CD4-positive, CD25-positive, alpha-beta regulatory T cell (primary cell): ENCODE measurements at regions not wholly inside any gene's neighbourhood (a gene's known extent, or its start where the extent isn't known, plus 50 kb on each side); places are given as distances from the start of the nearest gene placed in this dataset.
"Not testable (repeated sequence)": the region's sequence is repeated elsewhere in the genome, so short reads cannot be mapped to it uniquely, and the experiment has no call there.

ENCODE experiments used
- ATAC-seq, 2 donors: fragments of 150-1000 bp; cut with Tn5 transposase; one replicate each; pipeline ENCODE4 v1.10.0; 2021; ENCODE audit warnings: low read depth in 2 of 2, moderate number of reproducible peaks in 2 of 2, moderate library complexity in 1 of 2
- DNase-seq, 3 donors: peaks; one replicate each; pipeline versions ENCODE4 v3.0.0 to v3.0.0-alpha.2; 2012 to 2022; ENCODE audit warnings: mixed read lengths in 1 of 3
- H3K27ac ChIP-seq: one replicate; pipeline ENCODE4 v1.7.0; 2013; ENCODE audit warnings: mild to moderate bottlenecking, low read length; ENCODE audit not compliant: insufficient read depth, poor library complexity, severe bottlenecking
- H3K27me3 ChIP-seq: one replicate; pipeline ENCODE4 v1.7.0; 2013; ENCODE audit warnings: low read length; ENCODE audit not compliant: control insufficient read depth, insufficient read depth
- H3K36me3 ChIP-seq: one replicate; pipeline ENCODE4 v1.7.0; 2013; ENCODE audit warnings: mild to moderate bottlenecking, low read length, moderate library complexity; ENCODE audit not compliant: control insufficient read depth, insufficient read depth
- H3K4me1 ChIP-seq: 2 replicates; pipeline ENCODE4 v1.7.0; 2013; ENCODE audit warnings: mild to moderate bottlenecking, low read length; ENCODE audit not compliant: insufficient read depth, control insufficient read depth, poor library complexity, severe bottlenecking
- H3K4me3 ChIP-seq: one replicate; pipeline ENCODE4 v1.7.0; 2013; ENCODE audit warnings: low read depth, mild to moderate bottlenecking, low read length, moderate library complexity
- H3K9me3 ChIP-seq, 2 experiments: 1 replicate in 1 of 2; 2 replicates in 1 of 2; pipeline ENCODE4 v1.7.0; 2013; ENCODE audit warnings: low read length in 2 of 2, mild to moderate bottlenecking in 1 of 2, moderate library complexity in 1 of 2; ENCODE audit not compliant: control insufficient read depth in 2 of 2
- H3K27ac Mint-ChIP-seq, 3 donors: one replicate each; pipeline ENCODE4 v1.8.0; 2020 to 2022; ENCODE audit warnings: mild to moderate bottlenecking in 3 of 3, mixed read lengths in 3 of 3, moderate library complexity in 2 of 3
- H3K27me3 Mint-ChIP-seq: one replicate; pipeline ENCODE4 v1.8.0; 2022; ENCODE audit warnings: mild to moderate bottlenecking, mixed read lengths
- H3K36me3 Mint-ChIP-seq: one replicate; pipeline ENCODE4 v1.8.0; 2020; ENCODE audit warnings: mixed read lengths
- H3K4me1 Mint-ChIP-seq, 4 donors: one replicate each; pipeline ENCODE4 v1.8.0; 2020 to 2022; ENCODE audit warnings: mixed read lengths in 4 of 4, mild to moderate bottlenecking in 1 of 4
- H3K4me3 Mint-ChIP-seq, 4 donors: one replicate each; pipeline ENCODE4 v1.8.0; 2020 to 2022; ENCODE audit warnings: mild to moderate bottlenecking in 4 of 4, mixed read lengths in 4 of 4, moderate library complexity in 3 of 4
- H3K9me3 Mint-ChIP-seq, 7 donors: one replicate each; pipeline ENCODE4 v1.8.0; 2020 to 2022; ENCODE audit warnings: mixed read lengths in 7 of 7, mild to moderate bottlenecking in 3 of 7, moderate library complexity in 2 of 7

GRCh38 chr9:107774099-107774498 lies 284.5 kb upstream of the KLF4 start:
- H3K4me1 Mint-ChIP-seq, H3K27me3 Mint-ChIP-seq, H3K4me3 Mint-ChIP-seq, H3K27me3 ChIP-seq, H3K36me3 Mint-ChIP-seq, H3K4me3 ChIP-seq, H3K9me3 ChIP-seq, H3K27ac Mint-ChIP-seq, H3K27ac ChIP-seq, DNase-seq, ATAC-seq, H3K4me1 ChIP-seq, H3K36me3 ChIP-seq: not testable (repeated sequence)
- peaks cover 0 to 10% (median 2%) of the 10 kb centered on the region in 7 donors for H3K9me3 Mint-ChIP-seq

GRCh38 chr9:107772988-107773387 lies 283.4 kb upstream of the KLF4 start:
- Histone ChIP-seq H3K4me3 (no peak overlapping the region), H3K9me3 (no peaks in the 10 kb centered on the region), H3K27ac (no peak overlapping the region), H3K36me3 (no peaks in the 10 kb centered on the region), H3K27me3 (no peaks in the 10 kb centered on the region), H3K4me1 (no peaks in the 10 kb centered on the region)
- Mint-ChIP-seq H3K9me3 (peaks cover 0 to 10% (median 2%) of the 10 kb centered on the region in 7 donors), H3K36me3 (no peaks in the 10 kb centered on the region), H3K4me1 (no peaks in the 10 kb centered on the region), H3K27me3 (no peaks in the 10 kb centered on the region), H3K27ac (no peak overlapping the region), H3K4me3 (no peak overlapping the region)
- ATAC-seq (no peak), DNase-seq (no peak)

DNA sequence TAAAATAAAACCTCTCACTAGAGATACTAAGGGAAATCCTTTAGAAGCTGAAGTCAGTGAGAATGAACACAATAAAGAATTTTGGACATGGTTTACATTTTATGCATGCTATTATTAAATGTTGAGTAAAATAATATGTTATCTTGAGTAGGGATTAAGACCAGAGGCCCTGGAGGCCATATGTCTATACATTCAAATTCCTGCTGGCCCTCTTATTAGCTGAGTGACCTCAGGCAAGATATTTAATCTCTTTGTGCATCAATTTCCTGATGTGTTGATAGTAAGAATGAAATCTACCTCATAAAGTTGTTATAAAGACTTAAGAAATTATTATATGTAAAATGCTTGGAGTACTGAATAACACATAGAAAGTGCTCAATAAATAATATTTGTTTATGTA lies 281.1 kb upstream of the KLF4 start:
- no peaks in the 10 kb centered on the region for H3K4me1 ChIP-seq
- H3K27ac ChIP-seq: no peak overlapping the region
- no peak overlapping the region for H3K4me3 Mint-ChIP-seq
- DNase-seq (no peak), ATAC-seq (no peak)
- H3K36me3 Mint-ChIP-seq: no peaks in the 10 kb centered on the region
- H3K4me1 Mint-ChIP-seq: no peaks in the 10 kb centered on the region
- no peak overlapping the region for H3K4me3 ChIP-seq
- no peaks in the 10 kb centered on the region for H3K36me3 ChIP-seq
- H3K27ac Mint-ChIP-seq: no peak overlapping the region
- H3K9me3 Mint-ChIP-seq: peaks cover 0 to 10% (median 2%) of the 10 kb centered on the region in 7 donors
- no peaks in the 10 kb centered on the region for H3K9me3 ChIP-seq
- H3K27me3 Mint-ChIP-seq: no peaks in the 10 kb centered on the region
- H3K27me3 ChIP-seq: no peaks in the 10 kb centered on the region

GRCh38 chr9:107768224-107768623 lies 278.7 kb upstream of the KLF4 start:
- Mint-ChIP-seq H3K27me3 (no peaks in the 10 kb centered on the region), H3K9me3 (peaks cover 0 to 8% (median 6%) of the 10 kb centered on the region in 7 donors), H3K4me3 (no peak overlapping the region), H3K4me1 (no peaks in the 10 kb centered on the region), H3K36me3 (no peaks in the 10 kb centered on the region), H3K27ac (no peak overlapping the region)
- no peaks in the 10 kb centered on the region for H3K4me1 ChIP-seq
- no peaks in the 10 kb centered on the region for H3K9me3 ChIP-seq
- no peaks in the 10 kb centered on the region for H3K27me3 ChIP-seq
- no peaks in the 10 kb centered on the region for H3K36me3 ChIP-seq
- ATAC-seq (no peak), DNase-seq (no peak)
- no peak overlapping the region for H3K4me3 ChIP-seq
- H3K27ac ChIP-seq: no peak overlapping the region

GRCh38 chr9:107767711-107768110 lies 278.1 kb upstream of the KLF4 start:
- H3K4me3 Mint-ChIP-seq: no peak overlapping the region
- no peak overlapping the region for H3K4me3 ChIP-seq

DNA sequence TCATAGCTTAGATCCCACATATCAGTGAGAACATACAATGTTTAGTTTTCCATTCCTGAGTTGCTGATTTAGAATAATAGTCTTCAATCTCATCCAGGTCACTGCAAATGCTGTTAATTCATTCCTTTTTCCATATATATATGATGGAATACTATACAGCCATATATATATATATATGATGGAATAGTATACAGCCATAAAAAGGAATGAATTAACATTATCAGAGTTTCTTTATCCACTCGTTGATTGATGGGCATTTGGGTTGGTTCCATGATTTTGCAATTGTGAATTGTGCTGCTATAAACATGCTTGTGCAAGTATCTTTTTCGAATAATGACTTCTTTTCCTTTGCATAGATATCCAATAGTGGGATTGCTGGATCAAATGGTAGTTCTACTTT lies 273.9 kb upstream of the KLF4 start:
- not testable (repeated sequence) for H3K27ac Mint-ChIP-seq, H3K4me1 Mint-ChIP-seq, H3K27ac ChIP-seq, DNase-seq, H3K27me3 Mint-ChIP-seq, ATAC-seq, H3K36me3 Mint-ChIP-seq, H3K4me3 Mint-ChIP-seq, H3K36me3 ChIP-seq, H3K4me3 ChIP-seq, H3K27me3 ChIP-seq, H3K9me3 Mint-ChIP-seq, H3K9me3 ChIP-seq, H3K4me1 ChIP-seq

More at GRCh38 chr9:107767711-107768110, 278.1 kb upstream of the KLF4 start:
- H3K27me3 Mint-ChIP-seq: no peaks in the 10 kb centered on the region
- no peak overlapping the region for H3K27ac Mint-ChIP-seq
- H3K27me3 ChIP-seq: no peaks in the 10 kb centered on the region
- H3K36me3 Mint-ChIP-seq: no peaks in the 10 kb centered on the region
- no peaks in the 10 kb centered on the region for H3K4me1 Mint-ChIP-seq
- H3K9me3 Mint-ChIP-seq: peaks cover 0 to 8% (median 6%) of the 10 kb centered on the region in 7 donors
- ATAC-seq (no peak), DNase-seq (no peak)
- no peaks in the 10 kb centered on the region for H3K36me3 ChIP-seq
- H3K27ac ChIP-seq: no peak overlapping the region
- H3K9me3 ChIP-seq: no peaks in the 10 kb centered on the region
- no peaks in the 10 kb centered on the region for H3K4me1 ChIP-seq

DNA sequence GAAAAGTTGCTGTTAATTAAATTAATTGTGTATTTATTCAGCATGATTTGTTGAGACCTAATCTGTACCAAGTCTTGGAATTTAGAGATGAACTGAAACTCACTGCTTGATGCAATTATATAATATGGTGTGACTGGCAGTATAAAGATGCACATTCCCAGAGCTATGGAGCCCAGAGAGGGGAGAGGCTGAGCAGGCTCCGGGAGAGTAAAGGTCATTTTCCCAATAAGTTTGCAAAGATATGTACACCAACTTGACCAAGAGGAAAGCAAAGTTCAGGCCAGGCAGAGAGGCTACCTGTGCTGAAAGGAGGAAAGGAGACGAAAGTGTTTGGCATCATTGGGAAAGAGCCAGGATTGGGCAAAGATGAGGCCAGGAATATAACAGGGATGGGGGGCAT lies 271.7 kb upstream of the KLF4 start:
- Mint-ChIP-seq H3K4me3 (no peak overlapping the region), H3K4me1 (no peaks in the 10 kb centered on the region), H3K27ac (no peak overlapping the region), H3K36me3 (no peaks in the 10 kb centered on the region), H3K9me3 (peaks cover 0 to 6% (median 4%) of the 10 kb centered on the region in 7 donors), H3K27me3 (no peaks in the 10 kb centered on the region)
- no peak for DNase-seq
- no peaks in the 10 kb centered on the region for H3K36me3 ChIP-seq
- H3K27me3 ChIP-seq: no peaks in the 10 kb centered on the region
- H3K9me3 ChIP-seq: no peaks in the 10 kb centered on the region
- H3K27ac ChIP-seq: no peak overlapping the region
- ATAC-seq: no peak
- H3K4me1 ChIP-seq: no peaks in the 10 kb centered on the region
- no peak overlapping the region for H3K4me3 ChIP-seq

GRCh38 chr9:107760469-107761242 lies 271.1 kb upstream of the KLF4 start:
- Mint-ChIP-seq H3K4me3 (peak overlapping the region in 1 of 4 donors; percentile 27), H3K9me3 (peaks cover 0 to 6% (median 4%) of the 10 kb centered on the region in 7 donors), H3K4me1 (no peaks in the 10 kb centered on the region), H3K27ac (peak overlapping the region in 1 of 3 donors; percentile 92), H3K27me3 (no peaks in the 10 kb centered on the region), H3K36me3 (no peaks in the 10 kb centered on the region)
- no peak overlapping the region for H3K4me3 ChIP-seq
- H3K27ac ChIP-seq: no peak overlapping the region
- no peaks in the 10 kb centered on the region for H3K4me1 ChIP-seq
- DNase-seq (no peak), ATAC-seq (peak in 1 of 2 donors; percentile 37)
- H3K27me3 ChIP-seq: no peaks in the 10 kb centered on the region
- no peaks in the 10 kb centered on the region for H3K36me3 ChIP-seq
- no peaks in the 10 kb centered on the region for H3K9me3 ChIP-seq
